GM21723 (cell line): ENCODE measurements at regions not wholly inside any gene's neighbourhood (a gene's known extent, or its start where the extent isn't known, plus 50 kb on each side); places are given as distances from the start of the nearest gene placed in this dataset.
"Not testable (repeated sequence)": the region's sequence is repeated elsewhere in the genome, so short reads cannot be mapped to it uniquely, and the experiment has no call there.

ENCODE experiments used
- ATAC-seq: cut with Tn5 transposase; IDR thresholded peaks from one replicate; pipeline ENCODE4 v1.9.1; 2021; ENCODE audit warnings: mild to moderate bottlenecking, moderate library complexity; ENCODE audit not compliant: unreplicated experiment

DNA sequence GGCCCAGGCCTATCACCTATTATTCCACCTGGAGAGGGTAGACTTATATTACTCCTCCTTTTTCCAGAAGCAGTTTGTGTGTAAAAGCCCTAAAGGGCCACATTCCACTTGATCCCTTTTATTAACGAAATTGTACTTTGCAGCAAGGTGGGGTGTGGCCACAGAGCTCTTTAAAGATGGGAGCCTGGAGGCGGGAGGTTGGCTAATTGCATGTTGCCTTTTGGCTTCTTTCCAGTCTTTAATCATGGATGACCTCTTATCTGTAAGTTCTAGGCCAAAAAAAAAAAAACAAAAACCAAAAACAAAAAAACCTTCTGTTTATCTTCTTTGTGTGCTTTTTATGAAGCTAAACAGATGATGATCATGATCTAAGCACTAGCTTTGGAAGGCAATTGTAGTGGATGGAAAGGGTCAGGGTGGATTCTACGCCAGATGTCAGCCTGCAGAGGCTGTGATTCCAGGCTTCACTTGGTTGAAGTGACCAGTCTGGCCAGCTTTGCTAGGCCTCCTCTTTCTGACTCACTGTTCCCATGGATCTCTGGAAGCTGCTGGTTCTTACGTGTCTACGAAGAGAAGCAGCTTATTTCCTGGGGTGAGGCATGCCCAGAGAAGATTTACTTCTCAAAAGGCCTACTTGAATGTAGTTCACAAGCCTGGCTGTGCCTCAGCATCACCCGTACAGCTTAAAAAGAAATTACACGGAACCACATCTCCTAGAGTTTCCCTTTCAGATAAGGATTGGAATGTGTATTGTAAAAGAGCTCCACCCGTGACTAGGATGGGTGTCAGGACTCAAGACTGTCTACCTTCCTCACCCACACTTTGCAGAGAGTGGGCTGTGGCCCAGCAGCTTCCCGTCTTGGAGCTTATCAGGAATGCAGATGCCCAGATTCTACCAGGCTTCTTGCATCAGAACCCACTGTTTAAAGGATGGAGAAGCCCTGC lies 330.9 kb upstream of the C2CD4B start:
- no peak for ATAC-seq

DNA sequence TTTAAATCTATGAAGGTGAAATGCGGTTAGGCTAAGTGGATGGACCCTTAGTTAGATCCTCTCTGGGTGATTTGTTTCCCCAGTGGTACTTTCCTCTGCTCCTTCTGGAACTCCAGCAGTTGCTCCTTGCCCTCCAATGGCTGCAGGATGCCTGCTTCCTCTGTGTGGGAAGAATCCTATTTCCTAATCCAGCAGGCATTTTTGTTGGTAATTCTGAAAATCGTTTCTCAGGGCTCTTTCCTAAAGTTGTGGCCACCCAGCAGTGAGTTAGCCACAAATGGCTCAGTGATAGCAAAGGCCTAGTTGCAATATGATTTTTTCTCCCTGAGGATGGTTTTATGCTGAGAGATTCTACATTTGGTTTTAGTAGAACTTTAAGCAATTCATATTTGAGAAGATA lies 332.3 kb upstream of the C2CD4B start:
- no peak for ATAC-seq

DNA sequence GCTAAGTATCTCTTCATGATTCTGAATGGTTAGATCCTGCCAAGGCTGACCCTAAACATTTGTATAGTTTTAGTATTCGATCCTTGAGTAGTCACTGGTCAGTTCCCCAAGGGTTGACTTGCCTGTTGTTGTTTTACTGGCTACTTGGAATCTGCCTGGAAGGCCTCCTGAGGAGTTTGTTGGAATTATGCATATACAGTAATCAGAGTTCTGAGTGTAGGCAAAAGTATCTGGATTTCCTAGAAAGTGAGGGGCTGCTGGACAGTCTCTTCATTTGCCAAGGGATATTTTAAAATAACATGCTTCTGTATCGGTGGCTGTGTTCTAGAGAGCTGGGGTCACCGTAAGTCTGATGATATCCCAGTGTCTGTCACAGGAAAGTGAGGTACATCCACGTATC lies 333.2 kb upstream of the C2CD4B start:
- ATAC-seq: no peak

DNA sequence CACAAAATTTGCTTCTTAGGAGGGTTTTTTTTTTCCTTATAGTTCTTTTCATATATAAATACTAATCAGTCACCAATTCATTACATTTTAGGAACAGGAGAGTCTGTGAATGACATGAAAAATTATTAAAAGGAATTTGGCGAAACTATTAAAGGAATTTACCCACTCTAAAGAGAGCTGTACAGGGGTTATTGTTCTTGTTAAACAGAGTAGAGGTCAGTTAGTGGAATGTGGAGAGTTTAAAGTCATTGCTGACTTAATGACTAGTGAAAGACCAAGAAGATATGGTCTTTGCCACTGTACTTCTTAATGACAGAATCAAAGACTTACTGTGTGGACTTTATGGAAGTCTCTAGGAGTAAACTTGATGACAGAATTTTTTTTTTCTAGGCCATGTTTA lies 333.6 kb upstream of the C2CD4B start:
- no peak for ATAC-seq

DNA sequence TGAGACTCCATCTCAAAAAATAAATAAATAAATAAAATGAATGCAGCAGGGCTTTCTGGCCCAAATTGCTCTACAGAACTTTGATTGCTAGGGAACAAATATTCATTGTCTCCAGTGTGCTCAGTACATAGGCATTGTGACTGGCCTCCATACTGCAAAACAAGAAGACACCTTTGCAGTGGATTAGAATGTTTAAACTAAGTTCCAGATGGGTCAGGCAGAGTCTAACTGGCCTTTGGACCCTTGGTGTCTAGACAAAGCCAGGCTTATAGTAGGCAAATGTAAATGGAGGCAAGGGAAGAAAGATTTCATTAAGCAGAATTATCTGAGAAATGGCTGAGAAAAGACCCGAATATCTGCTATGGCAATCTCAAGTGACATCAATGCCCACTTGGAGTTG lies 335.2 kb upstream of the C2CD4B start:
- no peak for ATAC-seq

DNA sequence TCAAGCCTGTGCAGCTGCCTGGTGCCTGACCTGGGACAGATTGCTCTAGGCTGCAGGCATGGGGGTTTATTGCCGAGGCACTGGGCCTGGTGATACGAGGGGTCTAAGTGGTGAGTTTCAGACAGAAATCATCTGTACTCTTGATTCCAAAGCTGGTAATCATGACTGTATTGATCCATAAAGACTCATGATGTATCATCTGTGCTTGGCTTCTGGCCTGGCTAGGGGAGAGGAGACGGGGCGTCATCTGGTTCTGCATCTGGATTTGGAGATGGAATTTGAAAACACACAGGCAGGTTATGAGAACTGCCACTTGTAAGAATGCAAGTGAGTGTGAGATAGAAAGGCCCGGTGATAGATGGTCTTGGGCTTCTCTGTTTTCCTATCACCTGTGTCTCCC lies 337.4 kb upstream of the C2CD4B start:
- ATAC-seq: no peak

DNA sequence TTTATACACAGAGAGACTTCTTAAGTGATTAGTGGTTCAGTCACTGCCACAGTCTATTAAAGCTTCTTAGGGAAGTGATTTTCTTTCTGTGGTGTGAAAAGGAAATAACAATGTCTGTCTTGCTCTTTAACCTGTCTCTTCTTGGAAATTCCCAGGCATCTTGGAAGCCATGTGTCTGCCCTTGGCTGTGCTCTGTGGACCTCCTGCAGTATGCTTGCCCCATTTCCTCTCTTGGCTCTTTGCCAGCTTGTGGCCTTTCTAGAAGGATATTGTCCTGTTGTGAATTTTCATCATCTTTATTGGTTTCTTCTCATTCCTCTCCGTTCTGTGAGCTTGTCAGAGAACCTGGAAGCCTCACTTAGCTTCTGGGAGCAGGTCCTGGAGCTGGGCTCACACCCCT lies 338.4 kb upstream of the C2CD4B start:
- ATAC-seq: no peak

DNA sequence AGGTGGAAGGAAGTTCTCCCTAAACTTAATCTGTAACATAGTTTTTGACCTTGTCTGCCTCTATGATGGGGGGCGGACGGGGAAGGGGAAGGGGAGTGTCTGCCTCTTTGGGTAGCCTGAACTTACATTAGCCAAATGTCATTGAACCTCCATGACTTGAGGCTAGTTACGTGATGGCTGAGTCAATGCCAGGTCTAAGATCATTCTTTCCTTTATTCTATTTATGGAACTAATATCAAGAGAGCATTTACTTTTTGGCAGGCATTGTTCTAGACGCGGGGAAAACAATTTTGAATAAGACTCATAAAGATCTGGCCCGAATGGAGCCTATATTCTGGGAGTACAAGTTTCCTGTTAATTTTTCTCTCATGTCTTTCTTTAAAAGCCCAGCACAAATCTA lies 340.7 kb upstream of the C2CD4B start:
- no peak for ATAC-seq

DNA sequence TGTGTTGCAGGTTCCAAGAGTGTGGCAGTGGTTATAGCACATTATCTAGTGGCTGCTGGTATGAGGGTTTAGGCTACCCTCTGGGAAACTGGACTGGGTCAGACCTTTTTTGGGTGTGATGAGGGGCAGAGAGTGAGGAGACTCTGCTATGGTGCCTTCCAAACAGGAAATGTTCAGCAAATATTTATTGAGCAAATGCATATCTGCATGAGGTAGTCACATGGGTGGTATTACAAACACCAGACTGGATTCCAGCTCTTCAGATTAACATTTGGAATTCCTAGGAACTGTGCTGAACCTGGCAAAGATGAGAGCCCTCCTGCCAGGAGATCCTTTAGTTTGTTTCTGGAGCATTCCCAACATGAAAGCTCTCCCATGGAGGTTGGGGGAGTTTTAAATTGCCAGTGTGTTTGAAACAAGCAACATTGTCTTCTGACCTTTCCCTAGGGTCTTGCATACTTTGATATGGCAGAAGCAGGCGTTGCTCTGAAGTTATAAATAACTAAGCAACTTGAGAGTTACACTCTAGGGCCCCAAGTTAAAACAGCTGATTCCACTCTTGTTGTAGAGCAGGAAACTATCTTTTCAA lies 341.2 kb upstream of the C2CD4B start:
- ATAC-seq: no peak

DNA sequence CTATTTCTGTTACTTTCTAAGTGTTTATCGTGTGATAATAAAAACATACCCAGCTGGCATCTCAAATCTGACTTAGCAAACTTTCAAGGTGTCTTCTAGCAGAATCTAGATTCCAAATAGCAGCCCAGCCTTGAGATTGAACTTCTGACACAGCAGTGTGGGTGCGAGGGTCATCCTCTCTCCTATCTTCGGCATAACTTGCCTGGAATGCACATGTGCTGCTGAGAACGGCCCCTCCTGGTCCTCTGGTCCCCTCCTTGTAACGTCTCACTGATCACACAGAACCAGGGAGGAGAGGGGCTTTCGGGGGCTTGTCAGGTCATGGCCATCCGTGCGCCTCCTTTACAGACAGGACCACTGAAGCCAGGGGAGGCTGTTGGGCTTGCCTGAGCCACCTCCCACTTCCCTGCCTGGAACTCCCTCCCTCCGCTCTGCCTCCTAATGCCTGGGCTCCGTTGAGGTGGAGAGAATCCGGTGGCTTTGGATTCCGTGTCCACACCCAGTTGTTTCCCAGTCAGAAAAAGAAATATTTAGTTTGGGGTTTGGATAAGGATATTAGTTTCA lies 344.4 kb upstream of the C2CD4B start:
- ATAC-seq: no peak

DNA sequence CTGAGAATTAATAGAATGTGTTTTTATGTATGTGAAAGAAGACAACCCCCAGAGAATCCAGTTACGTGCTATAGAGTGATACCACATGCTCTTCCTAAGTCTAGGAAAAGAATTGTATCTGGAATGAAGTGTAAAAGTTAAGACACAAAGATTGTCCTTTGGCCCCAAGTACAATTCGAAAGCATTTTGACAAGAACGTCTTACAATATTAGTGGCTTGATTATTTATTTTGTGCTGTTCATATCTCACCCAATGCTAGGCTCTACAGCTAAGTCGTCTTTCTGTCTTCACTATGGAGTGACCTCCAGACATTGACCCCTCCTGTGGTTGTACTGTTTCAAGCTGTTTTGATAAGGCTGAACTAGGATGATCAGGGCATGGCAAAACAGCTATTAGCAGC lies 345.7 kb upstream of the C2CD4B start:
- ATAC-seq: no peak

DNA sequence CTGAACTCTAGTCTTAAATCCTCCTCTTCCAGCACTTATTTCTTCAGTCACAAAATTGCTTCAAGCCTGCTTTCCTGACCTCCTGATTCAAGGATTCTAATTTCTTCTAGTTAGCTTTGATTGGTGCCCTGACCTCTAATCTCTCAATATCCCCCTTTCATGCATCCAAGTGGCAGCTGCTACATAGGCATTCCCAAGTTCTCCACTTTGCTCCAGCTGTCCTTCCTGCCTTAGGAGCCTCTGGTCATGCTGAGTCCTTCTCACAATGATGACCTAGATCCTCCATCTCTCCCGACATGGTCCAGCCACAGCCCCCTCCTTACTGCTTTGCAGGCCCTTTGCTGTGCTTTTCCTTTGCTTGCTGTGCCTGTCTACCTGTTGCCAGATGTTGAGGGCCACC lies 347.8 kb upstream of the C2CD4B start:
- no peak for ATAC-seq

DNA sequence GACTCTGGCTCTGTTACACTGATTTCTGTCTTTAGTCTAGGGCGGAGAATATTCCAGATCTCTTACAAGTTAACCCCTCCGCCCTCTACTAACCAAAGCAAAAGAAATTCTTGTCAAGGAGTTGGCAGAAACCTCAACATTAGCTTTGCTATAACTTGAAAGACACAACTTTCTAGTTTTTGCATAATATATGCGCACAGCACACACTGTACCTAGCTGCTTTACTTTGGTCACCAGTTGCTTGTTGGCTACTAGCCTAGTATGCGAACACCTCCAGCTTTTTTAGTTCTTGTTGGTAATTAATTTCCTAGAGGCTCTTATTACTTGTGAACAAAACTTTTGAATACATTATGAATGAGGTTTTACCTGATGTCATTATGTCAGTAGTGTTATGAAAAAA lies 348.8 kb upstream of the C2CD4B start:
- no peak for ATAC-seq

DNA sequence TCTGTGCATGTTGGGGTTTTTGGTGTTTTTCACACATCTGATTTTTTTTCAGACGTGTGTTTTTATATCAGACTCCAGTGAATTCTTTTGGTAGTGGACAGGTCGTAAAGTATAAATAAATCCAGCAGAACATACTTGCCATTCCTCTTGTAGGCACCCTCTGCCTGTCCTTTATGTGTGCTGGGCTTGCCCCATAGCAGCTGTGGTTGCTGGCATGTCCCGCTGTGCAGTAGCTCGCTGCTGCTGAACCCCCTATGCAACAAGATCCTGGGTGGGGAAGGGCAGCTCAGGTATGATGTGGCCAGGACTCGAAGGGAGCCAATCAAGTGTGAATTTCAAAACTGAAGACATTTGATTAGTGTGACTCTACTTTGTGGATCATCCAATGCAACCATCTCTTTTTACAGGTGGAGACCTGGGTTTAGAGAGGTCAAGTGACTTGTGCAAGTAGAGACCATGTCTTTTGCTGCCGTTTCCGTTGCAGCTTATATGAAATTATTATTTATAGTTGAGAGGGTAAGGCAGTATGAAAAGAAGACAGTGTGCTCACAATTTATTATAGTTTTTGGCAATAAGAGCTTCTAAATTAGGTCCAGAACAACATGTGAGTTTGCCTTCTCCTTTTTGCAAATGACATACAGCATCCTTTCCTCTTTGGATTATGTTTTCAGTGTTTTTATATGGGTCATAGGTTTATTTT lies 350.8 kb upstream of the C2CD4B start:
- no peak for ATAC-seq

DNA sequence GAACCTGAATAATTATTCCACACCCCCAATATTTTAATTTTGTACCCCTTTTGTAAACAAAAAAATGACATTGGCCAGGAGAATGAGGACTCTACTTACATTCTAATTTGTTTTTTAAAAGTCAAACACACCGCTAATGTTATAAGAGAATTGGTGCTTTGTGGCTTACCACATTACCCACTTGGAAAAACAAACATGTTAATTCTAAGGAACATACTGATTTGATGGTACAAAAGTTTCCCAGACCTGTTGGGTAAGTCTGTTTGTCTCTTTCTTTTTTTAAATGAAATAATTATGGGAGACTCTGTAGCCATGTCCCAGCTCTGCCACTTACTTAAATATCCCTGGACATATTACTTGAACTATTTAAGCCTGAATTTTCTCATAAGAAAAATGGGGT lies 352.5 kb upstream of the C2CD4B start:
- ATAC-seq: no peak

DNA sequence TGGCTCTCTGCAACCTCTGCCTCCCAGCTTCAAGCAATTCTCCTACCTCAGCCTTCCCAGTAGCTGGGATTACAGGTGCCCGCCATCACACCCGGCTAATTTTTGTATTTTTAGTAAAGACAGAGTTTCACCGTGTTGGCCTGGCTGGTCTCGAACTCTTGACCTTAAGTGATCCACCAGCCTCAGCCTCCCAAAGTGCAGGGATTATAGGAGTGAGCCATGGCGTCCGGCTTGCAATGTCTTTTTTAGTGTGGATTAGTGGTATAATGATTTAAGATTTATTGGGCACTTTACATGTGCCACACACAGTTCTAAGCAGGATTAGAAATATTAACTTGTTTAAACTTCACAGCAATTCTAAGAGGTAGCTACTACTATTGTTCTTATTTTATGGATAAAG lies 353.6 kb upstream of the C2CD4B start:
- not testable (repeated sequence) for ATAC-seq

DNA sequence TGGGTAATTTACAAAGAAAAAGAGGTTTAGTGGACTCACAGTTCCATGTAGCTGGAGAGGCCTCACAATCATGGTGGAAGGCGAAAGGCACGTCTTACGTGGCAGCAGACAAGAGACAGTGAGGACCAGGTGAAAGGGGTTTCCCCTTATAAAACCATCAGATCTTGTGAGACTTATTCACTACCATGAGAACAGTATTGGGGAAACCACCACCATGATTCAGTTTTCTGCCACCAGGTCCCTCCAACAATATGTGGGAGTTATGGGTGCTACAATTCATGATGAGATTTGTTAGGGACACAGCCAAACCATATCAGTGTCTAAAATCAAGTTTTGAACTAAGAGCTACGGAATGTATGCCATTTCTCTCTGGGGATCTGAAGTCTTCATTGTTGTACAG lies 354.8 kb upstream of the C2CD4B start:
- ATAC-seq: no peak

DNA sequence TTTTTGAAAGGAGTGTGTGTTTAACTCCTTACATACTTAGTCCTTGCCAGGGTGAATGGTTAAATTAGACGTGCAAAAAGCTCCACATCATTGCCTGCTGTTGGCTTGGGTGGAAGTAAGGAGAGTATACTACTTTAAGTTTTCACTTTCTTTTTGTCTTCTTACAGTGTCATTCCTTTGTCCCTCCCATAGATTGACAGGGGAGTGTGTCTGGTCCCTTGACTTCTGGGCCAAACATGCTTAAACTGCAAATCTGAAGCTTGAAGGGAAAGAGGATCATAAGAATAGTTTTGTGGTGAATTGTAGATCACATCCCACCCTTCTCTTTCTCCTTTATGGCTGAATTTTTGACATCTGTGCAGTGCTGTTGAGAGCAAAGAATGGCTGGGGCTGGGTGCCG lies 355.8 kb upstream of the C2CD4B start:
- ATAC-seq: no peak

DNA sequence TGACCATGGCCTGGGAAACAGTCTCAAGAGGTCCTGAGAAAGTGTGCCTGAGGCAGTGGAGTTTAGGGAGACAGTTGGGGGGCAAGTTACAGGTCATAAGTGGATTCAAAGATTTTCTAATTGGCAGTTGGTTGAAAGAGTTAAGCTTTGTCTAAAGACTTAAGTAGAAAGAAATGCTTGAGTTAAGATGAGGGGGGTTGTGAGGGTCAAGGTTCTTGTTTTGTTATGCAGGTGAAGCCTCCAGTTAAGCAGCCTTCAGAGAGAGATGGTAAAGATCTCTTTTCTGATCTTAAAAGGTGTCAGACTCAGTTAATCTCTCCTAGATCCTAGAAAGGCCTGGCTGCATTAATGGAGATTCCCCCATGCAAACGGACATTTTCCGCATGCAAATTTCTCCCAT lies 356.3 kb upstream of the C2CD4B start:
- no peak for ATAC-seq

DNA sequence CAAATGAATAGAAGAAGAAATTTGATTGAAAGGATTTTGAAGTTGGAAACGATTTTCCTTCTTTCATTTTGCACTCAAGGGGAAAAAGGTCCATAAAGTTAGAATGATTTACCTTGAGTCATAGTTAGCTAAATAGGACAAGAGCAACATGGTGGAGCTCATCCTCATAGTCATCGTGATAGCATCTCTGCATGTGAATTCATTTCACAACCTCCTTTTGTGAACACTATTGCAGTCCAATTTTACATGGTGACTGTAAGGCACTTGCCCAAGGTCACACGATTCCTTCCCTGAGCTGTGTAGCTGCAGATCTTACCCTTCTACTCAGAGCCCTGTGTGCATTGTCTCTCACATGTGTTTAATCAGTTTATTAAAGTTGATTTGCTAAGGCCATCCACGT lies 359.8 kb upstream of the C2CD4B start:
- ATAC-seq: no peak

DNA sequence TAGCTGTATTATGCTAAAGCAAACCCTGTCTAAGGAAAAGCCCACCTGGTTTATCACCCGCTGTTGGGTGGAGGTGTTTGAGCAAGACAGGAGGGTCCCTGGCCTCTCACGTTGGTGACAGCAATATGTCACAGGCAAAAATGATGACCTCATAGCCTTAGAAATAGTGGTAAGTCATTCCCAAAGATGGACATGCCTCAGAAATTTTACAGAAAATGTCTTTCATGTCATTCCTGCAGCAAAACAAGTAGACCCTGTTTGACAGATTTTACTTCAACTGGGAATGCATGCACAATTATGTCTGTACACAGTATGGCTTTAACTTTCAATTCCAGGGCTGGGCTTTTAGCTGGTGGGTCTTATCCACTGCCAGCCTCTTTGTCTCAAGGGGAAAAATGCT lies 362.3 kb upstream of the C2CD4B start:
- ATAC-seq: no peak

DNA sequence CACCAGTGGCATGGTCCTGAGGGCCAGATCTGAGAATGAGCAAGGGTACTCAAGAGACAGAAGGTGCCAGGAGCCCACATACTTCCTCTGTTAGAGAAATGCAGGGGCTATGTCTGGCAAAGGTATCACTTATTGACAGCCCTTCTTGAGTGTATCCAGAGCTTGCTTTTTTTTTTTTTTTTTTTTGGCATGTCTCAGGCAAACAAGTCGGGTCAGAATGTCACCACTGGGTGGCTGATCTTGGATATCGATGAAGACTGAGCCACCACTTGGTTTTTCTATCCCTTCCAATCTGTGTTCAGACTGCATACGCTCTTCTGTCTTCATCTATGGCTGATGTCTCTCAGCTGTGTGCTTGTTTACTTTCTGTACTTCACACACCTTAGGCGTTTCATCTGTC lies 363.4 kb upstream of the C2CD4B start:
- ATAC-seq: no peak
